ENCODE measurements at regions not wholly inside any gene's neighbourhood (a gene's known extent, or its start where the extent isn't known, plus 50 kb on each side); places are given as distances from the start of the nearest gene placed in this dataset.

DNA sequence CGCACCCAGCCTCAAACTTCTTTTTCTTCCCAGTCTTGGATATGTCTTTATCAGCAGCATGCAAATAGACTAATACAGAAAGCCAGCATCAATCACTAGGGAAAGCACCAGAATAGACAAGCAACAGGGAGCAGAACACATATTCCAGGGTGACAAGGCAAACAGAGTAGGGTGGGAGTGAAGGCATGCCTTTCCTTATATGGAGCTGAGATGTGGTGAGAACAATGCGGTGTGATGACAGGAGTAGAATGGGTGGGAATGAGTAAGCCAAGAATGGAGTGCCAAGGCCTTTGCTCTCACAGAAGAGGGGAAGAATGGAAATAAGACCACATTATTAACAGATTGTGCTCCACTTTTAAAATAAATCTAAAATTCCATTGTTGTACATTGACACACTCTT, 115.6 kb downstream of the CETN3 start:
- TF ChIP-seq, protein P1, sequence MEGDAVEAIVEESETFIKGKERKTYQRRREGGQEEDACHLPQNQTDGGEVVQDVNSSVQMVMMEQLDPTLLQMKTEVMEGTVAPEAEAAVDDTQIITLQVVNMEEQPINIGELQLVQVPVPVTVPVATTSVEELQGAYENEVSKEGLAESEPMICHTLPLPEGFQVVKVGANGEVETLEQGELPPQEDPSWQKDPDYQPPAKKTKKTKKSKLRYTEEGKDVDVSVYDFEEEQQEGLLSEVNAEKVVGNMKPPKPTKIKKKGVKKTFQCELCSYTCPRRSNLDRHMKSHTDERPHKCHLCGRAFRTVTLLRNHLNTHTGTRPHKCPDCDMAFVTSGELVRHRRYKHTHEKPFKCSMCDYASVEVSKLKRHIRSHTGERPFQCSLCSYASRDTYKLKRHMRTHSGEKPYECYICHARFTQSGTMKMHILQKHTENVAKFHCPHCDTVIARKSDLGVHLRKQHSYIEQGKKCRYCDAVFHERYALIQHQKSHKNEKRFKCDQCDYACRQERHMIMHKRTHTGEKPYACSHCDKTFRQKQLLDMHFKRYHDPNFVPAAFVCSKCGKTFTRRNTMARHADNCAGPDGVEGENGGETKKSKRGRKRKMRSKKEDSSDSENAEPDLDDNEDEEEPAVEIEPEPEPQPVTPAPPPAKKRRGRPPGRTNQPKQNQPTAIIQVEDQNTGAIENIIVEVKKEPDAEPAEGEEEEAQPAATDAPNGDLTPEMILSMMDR (IDR thresholded peaks at IDR 0.05 in 8 of 11, conservative IDR thresholded peaks at IDR 0.05 in 3 of 11), result no peak
- no peak for TF ChIP-seq POLR2A (IDR thresholded peaks at IDR 0.05)

Data from spleen (tissue), 7 donors.